ENCODE measurements at regions not wholly inside any gene's neighbourhood (a gene's known extent, or its start where the extent isn't known, plus 50 kb on each side); places are given as distances from the start of the nearest gene placed in this dataset.

- Histone ChIP-seq H3K4me1 (peaks cover 0 to 3% (median 3%) of the 10 kb centered on the region in 4 donors), H3K36me3 (no peaks in the 10 kb centered on the region), H3K4me3 (no peak overlapping the region), H3K27me3 (no peaks in the 10 kb centered on the region), H3K9me3 (no peaks in the 10 kb centered on the region), H3K27ac (no peak overlapping the region)
- in situ Hi-C loops (cut with MboI; ENCODE audit: low pct_ligation_motif_present in 1 of 4, low pct_unique_long_range_greater_than_20kb in 1 of 4, low sequenced_read_pairs in 3 of 4), result no loop called here
- intact Hi-C loops (cut with DNase I; ENCODE audit: low total_unique reads), result no loop called here
- WGBS, 2 donors (ENCODE audit: low coverage in 1 of 2), result 68 to 77% methylated on average over 5 to 10 of the region's 10 CpGs
- TF ChIP-seq EP300 (IDR thresholded peaks at IDR 0.05; ENCODE audit: low read depth), result no peak
- TF ChIP-seq POLR2A (IDR thresholded peaks at IDR 0.05), result no peak
- TF ChIP-seq POLR2AphosphoS5 (IDR thresholded peaks at IDR 0.05), result no peak
- TF ChIP-seq CTCF (IDR thresholded peaks at IDR 0.05), result no peak
- DNase-seq, result no peak
Observed at GRCh38 chr16:73252446-73252845, 204.5 kb upstream of the ZFHX3 start.

GRCh38 chr16:73251608-73252007, 203.7 kb upstream of the ZFHX3 start:
- Histone ChIP-seq H3K4me3 (no peak overlapping the region), H3K4me1 (peaks cover 0 to 3% (median 3%) of the 10 kb centered on the region in 4 donors), H3K9me3 (no peaks in the 10 kb centered on the region), H3K36me3 (no peaks in the 10 kb centered on the region), H3K27me3 (no peaks in the 10 kb centered on the region), H3K27ac (no peak overlapping the region)
- no peak for DNase-seq
- intact Hi-C loops (cut with DNase I; ENCODE audit: low total_unique reads) (no loop called here), in situ Hi-C loops (cut with MboI; ENCODE audit: low pct_ligation_motif_present in 1 of 4, low pct_unique_long_range_greater_than_20kb in 1 of 4, low sequenced_read_pairs in 3 of 4) (no loop called here)
- TF ChIP-seq EP300 (IDR thresholded peaks at IDR 0.05; ENCODE audit: low read depth), result no peak
- TF ChIP-seq POLR2A (IDR thresholded peaks at IDR 0.05), result no peak
- TF ChIP-seq POLR2AphosphoS5 (IDR thresholded peaks at IDR 0.05), result no peak
- TF ChIP-seq CTCF (IDR thresholded peaks at IDR 0.05), result no peak
- 92 to 95% methylated on average over 3 to 7 of the region's 7 CpGs for WGBS, 2 donors (ENCODE audit: low coverage in 1 of 2)

GRCh38 chr16:73248316-73248715, 200.4 kb upstream of the ZFHX3 start:
- H3K4me3 ChIP-seq, result no peak overlapping the region
- H3K27ac ChIP-seq, result no peak overlapping the region
- 88 to 100% methylated on average over 1 to 4 of the region's 4 CpGs for WGBS, 2 donors (ENCODE audit: low coverage in 1 of 2)
- TF ChIP-seq POLR2AphosphoS5 (IDR thresholded peaks at IDR 0.05) (no peak), POLR2A (IDR thresholded peaks at IDR 0.05) (no peak), EP300 (IDR thresholded peaks at IDR 0.05; ENCODE audit: low read depth) (no peak), CTCF (IDR thresholded peaks at IDR 0.05) (no peak)
- no peaks in the 10 kb centered on the region for H3K4me1 ChIP-seq
- H3K9me3 ChIP-seq, result no peaks in the 10 kb centered on the region
- in situ Hi-C loops (cut with MboI; ENCODE audit: low pct_ligation_motif_present in 1 of 4, low pct_unique_long_range_greater_than_20kb in 1 of 4, low sequenced_read_pairs in 3 of 4) (no loop called here), intact Hi-C loops (cut with DNase I; ENCODE audit: low total_unique reads) (no loop called here)
- no peaks in the 10 kb centered on the region for H3K27me3 ChIP-seq
- no peak for DNase-seq
- no peaks in the 10 kb centered on the region for H3K36me3 ChIP-seq

- Histone ChIP-seq H3K27ac (no peak overlapping the region), H3K4me1 (no peaks in the 10 kb centered on the region), H3K9me3 (no peaks in the 10 kb centered on the region), H3K4me3 (no peak overlapping the region), H3K36me3 (no peaks in the 10 kb centered on the region), H3K27me3 (no peaks in the 10 kb centered on the region)
- TF ChIP-seq POLR2A (IDR thresholded peaks at IDR 0.05), result no peak
- TF ChIP-seq CTCF (IDR thresholded peaks at IDR 0.05), result no peak
- TF ChIP-seq POLR2AphosphoS5 (IDR thresholded peaks at IDR 0.05), result no peak
- TF ChIP-seq EP300 (IDR thresholded peaks at IDR 0.05; ENCODE audit: low read depth), result no peak
- 88 to 89% methylated on average over 4 of the region's 4 CpGs for WGBS, 2 donors (ENCODE audit: low coverage in 1 of 2)
- DNase-seq, result no peak
- intact Hi-C loops (cut with DNase I; ENCODE audit: low total_unique reads) (no loop called here), in situ Hi-C loops (cut with MboI; ENCODE audit: low pct_ligation_motif_present in 1 of 4, low pct_unique_long_range_greater_than_20kb in 1 of 4, low sequenced_read_pairs in 3 of 4) (no loop called here)
Observed at GRCh38 chr16:73240920-73241319, 193.0 kb upstream of the ZFHX3 start.
